ENCODE measurements at regions not wholly inside any gene's neighbourhood (a gene's known extent, or its start where the extent isn't known, plus 50 kb on each side); places are given as distances from the start of the nearest gene placed in this dataset.

GRCh38 chrX:147405764-147406163 is 506.0 kb upstream of the FMR1 start:
- H3K27me3 Mint-ChIP-seq (ENCODE audit: low read depth): no peaks in the 10 kb centered on the region
- no peak for TF ChIP-seq CTCF (IDR thresholded peaks at IDR 0.05)
- H3K9me3 Mint-ChIP-seq (ENCODE audit: low read depth): peaks cover 35% of the 10 kb centered on the region
- no peak overlapping the region for H3K27ac Mint-ChIP-seq (ENCODE audit: unreplicated experiment)
- DNase-seq (ENCODE audit: low spot score): peak; percentile 88
- no peaks in the 10 kb centered on the region for H3K4me1 Mint-ChIP-seq (ENCODE audit: low read depth)
- no peaks in the 10 kb centered on the region for H3K36me3 Mint-ChIP-seq (ENCODE audit: low read depth)
- no peak overlapping the region for H3K4me3 Mint-ChIP-seq (ENCODE audit: unreplicated experiment)

GRCh38 chrX:147403040-147403439 is 508.7 kb upstream of the FMR1 start:
- H3K4me1 Mint-ChIP-seq (ENCODE audit: low read depth): no peaks in the 10 kb centered on the region
- no peak overlapping the region for H3K27ac Mint-ChIP-seq (ENCODE audit: unreplicated experiment)
- peaks cover 41% of the 10 kb centered on the region for H3K9me3 Mint-ChIP-seq (ENCODE audit: low read depth)
- no peak for TF ChIP-seq CTCF (IDR thresholded peaks at IDR 0.05)
- no peak for DNase-seq (ENCODE audit: low spot score)
- H3K36me3 Mint-ChIP-seq (ENCODE audit: low read depth): no peaks in the 10 kb centered on the region
- H3K27me3 Mint-ChIP-seq (ENCODE audit: low read depth): no peaks in the 10 kb centered on the region
- H3K4me3 Mint-ChIP-seq (ENCODE audit: unreplicated experiment): no peak overlapping the region

- Mint-ChIP-seq H3K36me3 (ENCODE audit: low read depth) (no peaks in the 10 kb centered on the region), H3K4me1 (ENCODE audit: low read depth) (no peaks in the 10 kb centered on the region), H3K27ac (ENCODE audit: unreplicated experiment) (no peak overlapping the region), H3K27me3 (ENCODE audit: low read depth) (no peaks in the 10 kb centered on the region), H3K4me3 (ENCODE audit: unreplicated experiment) (no peak overlapping the region), H3K9me3 (ENCODE audit: low read depth) (peaks cover 27% of the 10 kb centered on the region)
- DNase-seq (ENCODE audit: low spot score): no peak
- TF ChIP-seq CTCF (IDR thresholded peaks at IDR 0.05): no peak
Observed at GRCh38 chrX:147378767-147379166, 533.0 kb upstream of the FMR1 start.

- Mint-ChIP-seq H3K36me3 (ENCODE audit: low read depth) (no peaks in the 10 kb centered on the region), H3K27me3 (ENCODE audit: low read depth) (no peaks in the 10 kb centered on the region), H3K4me3 (ENCODE audit: unreplicated experiment) (no peak overlapping the region), H3K27ac (ENCODE audit: unreplicated experiment) (no peak overlapping the region), H3K9me3 (ENCODE audit: low read depth) (peaks cover 32% of the 10 kb centered on the region), H3K4me1 (ENCODE audit: low read depth) (no peaks in the 10 kb centered on the region)
- no peak for TF ChIP-seq CTCF (IDR thresholded peaks at IDR 0.05)
- no peak for DNase-seq (ENCODE audit: low spot score)
Observed at GRCh38 chrX:147377728-147378127, 534.0 kb upstream of the FMR1 start.

GRCh38 chrX:147376601-147377422 is 534.9 kb upstream of the FMR1 start:
- no peaks in the 10 kb centered on the region for H3K36me3 Mint-ChIP-seq (ENCODE audit: low read depth)
- no peak overlapping the region for H3K27ac Mint-ChIP-seq (ENCODE audit: unreplicated experiment)
- no peaks in the 10 kb centered on the region for H3K4me1 Mint-ChIP-seq (ENCODE audit: low read depth)
- peaks cover 35% of the 10 kb centered on the region for H3K9me3 Mint-ChIP-seq (ENCODE audit: low read depth)
- H3K27me3 Mint-ChIP-seq (ENCODE audit: low read depth): no peaks in the 10 kb centered on the region
- peak; percentile 63 for DNase-seq (ENCODE audit: low spot score)
- TF ChIP-seq CTCF (IDR thresholded peaks at IDR 0.05): no peak
- H3K4me3 Mint-ChIP-seq (ENCODE audit: unreplicated experiment): no peak overlapping the region

All from chondrocyte (in vitro differentiated cells).